ENCODE measurements at regions not wholly inside any gene's neighbourhood (a gene's known extent, or its start where the extent isn't known, plus 50 kb on each side); places are given as distances from the start of the nearest gene placed in this dataset.

DNA sequence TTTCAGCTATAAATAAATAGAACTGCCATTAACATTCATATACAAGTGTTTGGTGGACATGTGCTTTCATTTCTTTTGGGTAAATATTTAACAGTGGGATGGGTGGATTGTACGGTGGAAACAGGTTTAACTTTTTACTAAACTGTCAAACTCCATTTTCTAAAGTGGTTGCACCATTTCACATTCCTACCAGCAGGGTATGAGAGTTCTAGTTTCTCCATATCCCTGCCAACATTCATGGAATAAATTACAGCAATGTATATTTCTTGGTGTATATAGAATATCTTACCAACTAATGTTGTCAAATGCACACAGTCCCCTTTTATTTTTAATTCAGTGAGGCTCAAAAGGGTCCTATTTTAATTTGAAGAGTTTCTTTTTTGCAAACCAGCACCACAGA is 71.3 kb upstream of the CTXND1 start:
- Histone ChIP-seq H3K4me2 (replicated peaks; ENCODE audit: extremely low read depth, low read length, poor library complexity, severe bottlenecking) (no peak overlapping the region), H3K4me3 (replicated peaks in 1 of 3; ENCODE audit: low read depth in 2 of 3, low read length in 3 of 3) (no peak overlapping the region), H4K20me1 (ENCODE audit: insufficient read depth, low read length) (no peaks in the 10 kb centered on the region), H3K79me2 (ENCODE audit: insufficient read depth, low read length) (no peaks in the 10 kb centered on the region), H3K4me1 (ENCODE audit: control insufficient read depth in 1 of 2, insufficient read depth in 2 of 2, low read length in 2 of 2) (peaks cover 18 to 20% of the 10 kb centered on the region in 2 donors), H3K27ac (ENCODE audit: low read depth in 1 of 2, low read length in 2 of 2) (no peak overlapping the region), H3K36me3 (replicated peaks in 1 of 2; ENCODE audit: control insufficient read depth in 1 of 2, insufficient read depth in 2 of 2, low read length in 2 of 2) (no peaks in the 10 kb centered on the region), H2AFZ (ENCODE audit: insufficient read depth, low read depth, low read length, poor library complexity, severe bottlenecking) (no peak overlapping the region), H3K9ac (ENCODE audit: insufficient read depth, low read length, poor library complexity, severe bottlenecking) (no peak overlapping the region), H3K9me3 (replicated peaks in 1 of 2; ENCODE audit: control insufficient read depth in 1 of 2, insufficient read depth in 1 of 2, low read length in 2 of 2) (peaks cover 0 to 6% of the 10 kb centered on the region in 2 donors), H3K27me3 (ENCODE audit: control insufficient read depth in 2 of 2, insufficient read depth in 2 of 2, low read length in 2 of 2) (no peaks in the 10 kb centered on the region)
- intact Hi-C loops (cut with micrococcal nuclease): no loop called here
- TF ChIP-seq, protein P1, sequence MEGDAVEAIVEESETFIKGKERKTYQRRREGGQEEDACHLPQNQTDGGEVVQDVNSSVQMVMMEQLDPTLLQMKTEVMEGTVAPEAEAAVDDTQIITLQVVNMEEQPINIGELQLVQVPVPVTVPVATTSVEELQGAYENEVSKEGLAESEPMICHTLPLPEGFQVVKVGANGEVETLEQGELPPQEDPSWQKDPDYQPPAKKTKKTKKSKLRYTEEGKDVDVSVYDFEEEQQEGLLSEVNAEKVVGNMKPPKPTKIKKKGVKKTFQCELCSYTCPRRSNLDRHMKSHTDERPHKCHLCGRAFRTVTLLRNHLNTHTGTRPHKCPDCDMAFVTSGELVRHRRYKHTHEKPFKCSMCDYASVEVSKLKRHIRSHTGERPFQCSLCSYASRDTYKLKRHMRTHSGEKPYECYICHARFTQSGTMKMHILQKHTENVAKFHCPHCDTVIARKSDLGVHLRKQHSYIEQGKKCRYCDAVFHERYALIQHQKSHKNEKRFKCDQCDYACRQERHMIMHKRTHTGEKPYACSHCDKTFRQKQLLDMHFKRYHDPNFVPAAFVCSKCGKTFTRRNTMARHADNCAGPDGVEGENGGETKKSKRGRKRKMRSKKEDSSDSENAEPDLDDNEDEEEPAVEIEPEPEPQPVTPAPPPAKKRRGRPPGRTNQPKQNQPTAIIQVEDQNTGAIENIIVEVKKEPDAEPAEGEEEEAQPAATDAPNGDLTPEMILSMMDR (IDR thresholded peaks at IDR 0.05): no peak
- Mint-ChIP-seq H3K9me3 (peaks cover 0 to 15% (median 6%) of the 10 kb centered on the region in 7 donors), H3K36me3 (no peaks in the 10 kb centered on the region), H3K4me3 (no peak overlapping the region), H3K27me3 (ENCODE audit: low read depth in 3 of 3) (peaks cover 1 to 10% (median 8%) of the 10 kb centered on the region in 3 donors), H3K27ac (no peak overlapping the region), H3K4me1 (peaks cover 18% of the 10 kb centered on the region)
- no peak for DNase-seq
- no CpG with 5 or more reads among the region's 1 CpG for WGBS (ENCODE audit: insufficient coverage)

DNA sequence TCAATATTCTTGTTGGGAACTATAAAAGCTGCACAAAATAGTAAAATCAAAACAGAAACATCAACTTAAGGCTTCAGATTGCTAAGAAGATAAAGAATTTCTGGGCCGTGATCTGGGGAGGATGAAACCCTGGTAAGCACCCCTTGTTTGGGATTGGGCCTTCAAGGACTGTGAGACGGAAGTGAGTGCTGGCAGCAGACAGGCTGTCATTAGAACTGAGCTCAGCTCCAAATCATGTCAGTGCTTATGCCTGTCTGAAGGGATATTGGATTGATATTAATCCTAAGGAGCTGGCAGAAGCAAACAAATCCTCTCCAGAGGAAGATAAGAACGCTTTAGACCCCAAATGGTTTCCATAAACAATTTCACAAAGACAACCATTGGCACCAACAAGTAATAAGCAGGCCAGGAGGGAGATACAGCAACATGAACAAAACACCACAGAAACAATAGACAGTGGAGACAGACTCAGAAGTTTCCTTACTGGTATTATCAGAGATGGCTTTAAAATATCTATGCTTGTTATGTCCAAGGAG is 72.6 kb upstream of the CTXND1 start:
- Histone ChIP-seq H3K4me3 (replicated peaks in 1 of 3; ENCODE audit: low read depth in 2 of 3, low read length in 3 of 3) (no peak overlapping the region), H3K27me3 (ENCODE audit: control insufficient read depth in 2 of 2, insufficient read depth in 2 of 2, low read length in 2 of 2) (no peaks in the 10 kb centered on the region), H2AFZ (ENCODE audit: insufficient read depth, low read depth, low read length, poor library complexity, severe bottlenecking) (no peak overlapping the region), H4K20me1 (ENCODE audit: insufficient read depth, low read length) (no peaks in the 10 kb centered on the region), H3K27ac (ENCODE audit: low read depth in 1 of 2, low read length in 2 of 2) (no peak overlapping the region), H3K79me2 (ENCODE audit: insufficient read depth, low read length) (no peaks in the 10 kb centered on the region), H3K4me1 (ENCODE audit: control insufficient read depth in 1 of 2, insufficient read depth in 2 of 2, low read length in 2 of 2) (peaks cover 26 to 27% of the 10 kb centered on the region in 2 donors), H3K4me2 (replicated peaks; ENCODE audit: extremely low read depth, low read length, poor library complexity, severe bottlenecking) (no peak overlapping the region), H3K36me3 (replicated peaks in 1 of 2; ENCODE audit: control insufficient read depth in 1 of 2, insufficient read depth in 2 of 2, low read length in 2 of 2) (no peaks in the 10 kb centered on the region), H3K9me3 (replicated peaks in 1 of 2; ENCODE audit: control insufficient read depth in 1 of 2, insufficient read depth in 1 of 2, low read length in 2 of 2) (peaks cover 0 to 13% of the 10 kb centered on the region in 2 donors), H3K9ac (ENCODE audit: insufficient read depth, low read length, poor library complexity, severe bottlenecking) (no peak overlapping the region)
- no peak overlapping the region for H3K27ac Mint-ChIP-seq
- peaks cover 1 to 11% (median 9%) of the 10 kb centered on the region in 3 donors for H3K27me3 Mint-ChIP-seq (ENCODE audit: low read depth in 3 of 3)
- H3K4me3 Mint-ChIP-seq: peak overlapping the region in 1 of 2 donors; percentile 3
- H3K36me3 Mint-ChIP-seq: no peaks in the 10 kb centered on the region
- DNase-seq: no peak
- intact Hi-C loops (cut with micrococcal nuclease): no loop called here
- peaks cover 3 to 18% (median 9%) of the 10 kb centered on the region in 7 donors for H3K9me3 Mint-ChIP-seq
- peaks cover 22% of the 10 kb centered on the region for H3K4me1 Mint-ChIP-seq
- TF ChIP-seq, protein P1 (IDR thresholded peaks at IDR 0.05): no peak
- WGBS (ENCODE audit: insufficient coverage): 100% methylated on average over 2 of the region's 3 CpGs
